ENCODE measurements at regions not wholly inside any gene's neighbourhood (a gene's known extent, or its start where the extent isn't known, plus 50 kb on each side); places are given as distances from the start of the nearest gene placed in this dataset.

DNA sequence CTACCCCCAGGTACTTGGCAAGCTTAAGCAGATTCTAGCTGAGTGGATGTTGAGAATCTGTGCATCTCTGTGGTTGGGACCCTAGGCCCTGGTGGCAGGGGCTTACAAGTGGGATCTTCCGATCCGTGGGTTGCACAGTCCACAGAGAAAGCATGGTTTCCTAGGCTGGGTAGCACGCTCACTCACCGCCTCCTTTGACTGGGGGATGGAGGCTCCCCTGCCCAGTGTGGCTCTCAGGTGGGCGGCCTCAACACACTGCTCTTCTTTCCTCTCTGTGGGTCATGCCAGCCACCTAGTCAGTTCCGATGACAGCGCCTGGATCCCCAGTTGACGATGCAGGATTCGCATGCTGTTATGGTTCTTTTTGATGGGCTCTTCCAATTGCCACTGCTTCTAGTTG is 639.5 kb upstream of the ADAMTS5 start:
- H3K27ac ChIP-seq (ENCODE audit: insufficient read depth, low read depth, low read length) = no peak overlapping the region
- H3K4me1 ChIP-seq (ENCODE audit: control insufficient read depth, extremely low read depth, insufficient read depth, low read length) = no peaks in the 10 kb centered on the region
- TF ChIP-seq, protein P1, sequence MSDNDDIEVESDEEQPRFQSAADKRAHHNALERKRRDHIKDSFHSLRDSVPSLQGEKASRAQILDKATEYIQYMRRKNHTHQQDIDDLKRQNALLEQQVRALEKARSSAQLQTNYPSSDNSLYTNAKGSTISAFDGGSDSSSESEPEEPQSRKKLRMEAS (IDR thresholded peaks at IDR 0.05; ENCODE audit: insufficient read depth, insufficient read length) = no peak
- TF ChIP-seq GATA2 (IDR thresholded peaks at IDR 0.05; ENCODE audit: insufficient read depth, insufficient read length, low read depth, low read length) (no peak), MYC (IDR thresholded peaks at IDR 0.05; ENCODE audit: low read depth, low read length) (no peak), FOS (IDR thresholded peaks at IDR 0.05; ENCODE audit: borderline replicate concordance, insufficient read depth, low read length) (no peak), EZH2 (IDR thresholded peaks at IDR 0.05; ENCODE audit: borderline replicate concordance, low read depth, low read length, severe bottlenecking) (no peak)
- TF ChIP-seq, protein P2, sequence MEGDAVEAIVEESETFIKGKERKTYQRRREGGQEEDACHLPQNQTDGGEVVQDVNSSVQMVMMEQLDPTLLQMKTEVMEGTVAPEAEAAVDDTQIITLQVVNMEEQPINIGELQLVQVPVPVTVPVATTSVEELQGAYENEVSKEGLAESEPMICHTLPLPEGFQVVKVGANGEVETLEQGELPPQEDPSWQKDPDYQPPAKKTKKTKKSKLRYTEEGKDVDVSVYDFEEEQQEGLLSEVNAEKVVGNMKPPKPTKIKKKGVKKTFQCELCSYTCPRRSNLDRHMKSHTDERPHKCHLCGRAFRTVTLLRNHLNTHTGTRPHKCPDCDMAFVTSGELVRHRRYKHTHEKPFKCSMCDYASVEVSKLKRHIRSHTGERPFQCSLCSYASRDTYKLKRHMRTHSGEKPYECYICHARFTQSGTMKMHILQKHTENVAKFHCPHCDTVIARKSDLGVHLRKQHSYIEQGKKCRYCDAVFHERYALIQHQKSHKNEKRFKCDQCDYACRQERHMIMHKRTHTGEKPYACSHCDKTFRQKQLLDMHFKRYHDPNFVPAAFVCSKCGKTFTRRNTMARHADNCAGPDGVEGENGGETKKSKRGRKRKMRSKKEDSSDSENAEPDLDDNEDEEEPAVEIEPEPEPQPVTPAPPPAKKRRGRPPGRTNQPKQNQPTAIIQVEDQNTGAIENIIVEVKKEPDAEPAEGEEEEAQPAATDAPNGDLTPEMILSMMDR (IDR thresholded peaks at IDR 0.05; ENCODE audit: extremely low read depth in 1 of 2, insufficient read depth in 1 of 2, low read depth in 1 of 2, low read length in 2 of 2) = no peak
- no peak overlapping the region for H3K9ac ChIP-seq (replicated peaks; ENCODE audit: extremely low read depth, insufficient read depth, low read length)
- H3K9me1 ChIP-seq (replicated peaks; ENCODE audit: control insufficient read depth, extremely low read depth, insufficient read depth, low read length) = no peaks in the 10 kb centered on the region
- BruUV-seq (replicated peaks) = no TSS peak
- no peak overlapping the region for H3K4me2 ChIP-seq (ENCODE audit: insufficient read depth, low read length)
- no peak overlapping the region for H2AFZ ChIP-seq (ENCODE audit: low read depth, low read length)
- intact Hi-C loops (cut with micrococcal nuclease) = no loop called here
- no peak for DNase-seq (ENCODE audit: low read depth, low spot score)
- ChIA-PET CTCF (no interaction called here), POLR2A (no interaction called here)
- H4K20me1 ChIP-seq (replicated peaks; ENCODE audit: control insufficient read depth, extremely low read depth, insufficient read depth, low read length) = no peaks in the 10 kb centered on the region
- no peaks in the 10 kb centered on the region for H3K79me2 ChIP-seq (ENCODE audit: control insufficient read depth, insufficient read depth, low read length)
- H3K4me3 ChIP-seq (replicated peaks in 1 of 3; ENCODE audit: insufficient read depth in 1 of 3, low read depth in 1 of 3, low read length in 3 of 3) = no peak overlapping the region
- no peaks in the 10 kb centered on the region for H3K27me3 ChIP-seq (ENCODE audit: control insufficient read depth in 2 of 2, insufficient read depth in 2 of 2, low read length in 2 of 2)
- H3K9me3 ChIP-seq (replicated peaks; ENCODE audit: control insufficient read depth, insufficient read depth, low read length) = no peaks in the 10 kb centered on the region
- no peak for FAIRE-seq
- no peaks in the 10 kb centered on the region for H3K36me3 ChIP-seq (ENCODE audit: control insufficient read depth in 2 of 2, extremely low read depth in 1 of 2, insufficient read depth in 2 of 2, low read length in 2 of 2)
- dilution Hi-C loops (cut with MboI; ENCODE audit: extremely low pct_ligation_motif_present, low sequenced_read_pairs) = no loop called here

DNA sequence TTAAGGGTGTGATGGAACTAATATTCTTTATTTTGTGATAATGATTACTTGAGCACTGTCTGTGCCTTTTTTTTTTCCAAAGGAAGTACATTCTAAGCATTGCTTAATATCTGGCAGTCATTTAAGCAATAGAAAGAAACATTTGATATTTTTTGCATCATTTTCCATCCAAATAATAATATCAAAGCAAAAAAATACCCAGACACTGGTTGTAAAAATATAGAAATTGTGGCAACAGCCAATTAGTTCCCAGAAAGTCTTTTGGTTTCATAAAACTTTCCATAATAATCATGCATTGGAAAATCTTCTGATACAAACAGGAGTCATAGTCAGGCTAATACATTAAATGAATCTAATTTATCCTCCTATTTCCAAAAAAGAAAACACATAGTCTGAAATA is 629.3 kb upstream of the ADAMTS5 start:
- intact Hi-C loops (cut with micrococcal nuclease) = loop anchor here (10.0 kb wide), 1 partner anchor 89 kb away; no protein-coding TSS in a partner anchor
- Histone ChIP-seq H3K9ac (replicated peaks; ENCODE audit: extremely low read depth, insufficient read depth, low read length) (no peak overlapping the region), H3K9me1 (replicated peaks; ENCODE audit: control insufficient read depth, extremely low read depth, insufficient read depth, low read length) (no peaks in the 10 kb centered on the region), H4K20me1 (replicated peaks; ENCODE audit: control insufficient read depth, extremely low read depth, insufficient read depth, low read length) (no peaks in the 10 kb centered on the region), H3K4me3 (replicated peaks in 1 of 3; ENCODE audit: insufficient read depth in 1 of 3, low read depth in 1 of 3, low read length in 3 of 3) (no peak overlapping the region), H3K4me1 (ENCODE audit: control insufficient read depth, extremely low read depth, insufficient read depth, low read length) (no peaks in the 10 kb centered on the region), H3K4me2 (ENCODE audit: insufficient read depth, low read length) (no peak overlapping the region), H3K27ac (ENCODE audit: insufficient read depth, low read depth, low read length) (no peak overlapping the region), H3K79me2 (ENCODE audit: control insufficient read depth, insufficient read depth, low read length) (no peaks in the 10 kb centered on the region), H2AFZ (ENCODE audit: low read depth, low read length) (no peak overlapping the region), H3K9me3 (replicated peaks; ENCODE audit: control insufficient read depth, insufficient read depth, low read length) (no peaks in the 10 kb centered on the region), H3K27me3 (ENCODE audit: control insufficient read depth in 2 of 2, insufficient read depth in 2 of 2, low read length in 2 of 2) (peaks cover 5 to 10% of the 10 kb centered on the region in 2 experiments), H3K36me3 (ENCODE audit: control insufficient read depth in 2 of 2, extremely low read depth in 1 of 2, insufficient read depth in 2 of 2, low read length in 2 of 2) (no peaks in the 10 kb centered on the region)
- FAIRE-seq (no peak), DNase-seq (ENCODE audit: low read depth, low spot score) (no peak)
- BruUV-seq (replicated peaks) = no TSS peak
- CTCF ChIA-PET = no interaction called here
- POLR2A ChIA-PET = no interaction called here
- TF ChIP-seq, protein P2 (IDR thresholded peaks at IDR 0.05; ENCODE audit: extremely low read depth in 1 of 2, insufficient read depth in 1 of 2, low read depth in 1 of 2, low read length in 2 of 2) = no peak
- no peak for TF ChIP-seq FOS (IDR thresholded peaks at IDR 0.05; ENCODE audit: borderline replicate concordance, insufficient read depth, low read length)
- no peak for TF ChIP-seq EZH2 (IDR thresholded peaks at IDR 0.05; ENCODE audit: borderline replicate concordance, low read depth, low read length, severe bottlenecking)
- no peak for TF ChIP-seq GATA2 (IDR thresholded peaks at IDR 0.05; ENCODE audit: insufficient read depth, insufficient read length, low read depth, low read length)
- TF ChIP-seq, protein P1 (IDR thresholded peaks at IDR 0.05; ENCODE audit: insufficient read depth, insufficient read length) = no peak
- no peak for TF ChIP-seq POLR2AphosphoS5 (IDR thresholded peaks at IDR 0.05; ENCODE audit: insufficient read depth, low read depth, low read length)
- no peak for TF ChIP-seq MYC (IDR thresholded peaks at IDR 0.05; ENCODE audit: low read depth, low read length)
- TF ChIP-seq POLR2A (IDR thresholded peaks at IDR 0.05; ENCODE audit: low read depth, low read length) = no peak
- no peak for TF ChIP-seq JUN (IDR thresholded peaks at IDR 0.05; ENCODE audit: borderline replicate concordance, insufficient read depth, insufficient read length, low read depth)
- dilution Hi-C loops (cut with MboI; ENCODE audit: extremely low pct_ligation_motif_present, low sequenced_read_pairs) = no loop called here
